NB4 (cell line): ENCODE measurements at regions not wholly inside any gene's neighbourhood (a gene's known extent, or its start where the extent isn't known, plus 50 kb on each side); places are given as distances from the start of the nearest gene placed in this dataset.

Experiments
- MYC ChIP-seq: IDR thresholded peaks from 2 replicates; pipeline ENCODE4 v1.6.1; 2011; ENCODE audit warnings: low read depth, low read length
- POLR2A ChIP-seq: IDR thresholded peaks from 2 replicates; pipeline ENCODE4 v1.6.1; 2011; ENCODE audit warnings: mild to moderate bottlenecking; ENCODE audit not compliant: insufficient read length; ENCODE audit errors: extremely low read depth
- TF ChIP-seq, protein P1 (sequence below): IDR thresholded peaks from one replicate; pipeline ENCODE4 v1.5.1; 2012; ENCODE audit warnings: low read depth, low read length
- TF ChIP-seq, protein P2 (sequence below): IDR thresholded peaks from 2 replicates; pipeline ENCODE4 v1.6.1; 2011; ENCODE audit warnings: low read depth, low read length

DNA sequence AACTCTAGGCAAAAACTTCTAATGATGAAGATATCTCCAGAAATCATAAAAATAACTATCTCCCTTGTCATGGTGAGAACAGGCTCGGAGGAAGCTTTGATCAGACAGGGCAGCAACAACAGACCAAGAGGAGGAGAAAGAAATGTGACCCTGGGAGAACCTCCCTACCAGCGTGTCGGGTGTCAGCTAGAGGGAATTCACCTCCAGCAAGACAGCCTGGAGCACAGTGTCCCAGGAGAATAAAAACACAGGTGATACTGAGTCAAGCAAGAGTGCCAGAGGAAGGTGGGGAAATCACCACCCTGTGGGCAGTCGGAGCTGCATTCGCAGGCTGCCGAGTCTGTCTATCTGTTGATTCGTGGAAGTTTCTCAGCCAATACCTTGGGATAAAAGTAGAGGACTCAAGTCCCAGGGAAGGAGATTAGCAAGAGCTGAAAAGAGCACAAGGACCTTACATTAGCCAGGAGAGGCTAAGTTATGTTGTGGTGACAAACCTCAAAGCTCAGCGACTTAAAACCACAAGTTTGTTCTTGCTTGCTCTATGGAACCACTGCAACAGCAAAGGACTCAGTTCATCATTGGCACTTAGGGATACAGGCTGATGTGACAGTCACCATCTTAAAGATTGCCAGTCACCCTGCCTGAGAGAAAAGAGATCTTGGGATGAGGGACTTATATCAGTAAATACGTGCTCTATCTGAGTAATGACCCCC, 598.3 kb downstream of the CCDC171 start:
- TF ChIP-seq, protein P1, sequence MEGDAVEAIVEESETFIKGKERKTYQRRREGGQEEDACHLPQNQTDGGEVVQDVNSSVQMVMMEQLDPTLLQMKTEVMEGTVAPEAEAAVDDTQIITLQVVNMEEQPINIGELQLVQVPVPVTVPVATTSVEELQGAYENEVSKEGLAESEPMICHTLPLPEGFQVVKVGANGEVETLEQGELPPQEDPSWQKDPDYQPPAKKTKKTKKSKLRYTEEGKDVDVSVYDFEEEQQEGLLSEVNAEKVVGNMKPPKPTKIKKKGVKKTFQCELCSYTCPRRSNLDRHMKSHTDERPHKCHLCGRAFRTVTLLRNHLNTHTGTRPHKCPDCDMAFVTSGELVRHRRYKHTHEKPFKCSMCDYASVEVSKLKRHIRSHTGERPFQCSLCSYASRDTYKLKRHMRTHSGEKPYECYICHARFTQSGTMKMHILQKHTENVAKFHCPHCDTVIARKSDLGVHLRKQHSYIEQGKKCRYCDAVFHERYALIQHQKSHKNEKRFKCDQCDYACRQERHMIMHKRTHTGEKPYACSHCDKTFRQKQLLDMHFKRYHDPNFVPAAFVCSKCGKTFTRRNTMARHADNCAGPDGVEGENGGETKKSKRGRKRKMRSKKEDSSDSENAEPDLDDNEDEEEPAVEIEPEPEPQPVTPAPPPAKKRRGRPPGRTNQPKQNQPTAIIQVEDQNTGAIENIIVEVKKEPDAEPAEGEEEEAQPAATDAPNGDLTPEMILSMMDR, result no peak
- TF ChIP-seq POLR2A, result no peak
- TF ChIP-seq, protein P2, sequence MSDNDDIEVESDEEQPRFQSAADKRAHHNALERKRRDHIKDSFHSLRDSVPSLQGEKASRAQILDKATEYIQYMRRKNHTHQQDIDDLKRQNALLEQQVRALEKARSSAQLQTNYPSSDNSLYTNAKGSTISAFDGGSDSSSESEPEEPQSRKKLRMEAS, result no peak
- TF ChIP-seq MYC, result no peak
